ENCODE measurements at regions not wholly inside any gene's neighbourhood (a gene's known extent, or its start where the extent isn't known, plus 50 kb on each side); places are given as distances from the start of the nearest gene placed in this dataset.
"Not testable (repeated sequence)": the region's sequence is repeated elsewhere in the genome, so short reads cannot be mapped to it uniquely, and the experiment has no call there.

DNA sequence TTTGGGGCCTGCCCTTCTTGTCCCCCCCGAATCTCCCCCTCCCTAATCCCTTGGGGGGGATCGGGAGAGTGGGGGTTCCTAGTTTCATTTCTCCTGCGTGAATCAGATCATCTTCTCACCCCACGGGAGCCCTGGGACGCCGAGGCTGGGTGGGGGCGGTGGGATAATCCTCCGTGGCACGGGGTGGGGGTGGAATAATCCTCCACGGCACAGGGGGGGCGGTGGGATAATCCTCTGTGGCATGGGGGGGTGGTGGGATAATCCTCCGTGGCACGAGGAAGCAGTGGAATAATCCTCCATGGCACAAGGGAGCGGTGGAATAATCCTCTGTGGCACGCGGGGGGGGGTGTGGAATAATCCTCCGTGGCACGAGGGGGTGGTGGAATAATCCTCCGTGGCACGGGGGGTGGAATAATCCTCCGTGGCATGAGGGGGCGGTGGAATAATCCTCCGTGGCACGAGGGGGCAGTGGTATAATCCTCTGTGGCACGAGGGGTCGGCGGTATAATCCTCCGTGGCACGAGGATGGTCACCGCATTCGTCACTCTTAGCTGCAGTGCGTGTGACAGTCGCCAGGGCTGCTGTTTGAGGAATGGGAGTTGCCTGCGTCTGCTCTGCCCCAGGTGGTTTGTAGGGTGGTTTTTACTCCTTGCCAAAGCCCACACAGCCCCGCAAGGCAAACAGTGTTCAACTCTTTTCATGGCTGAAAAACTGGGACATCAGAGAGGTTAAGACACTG is 156.9 kb downstream of the LAT start:
- no peak for DNase-seq

DNA sequence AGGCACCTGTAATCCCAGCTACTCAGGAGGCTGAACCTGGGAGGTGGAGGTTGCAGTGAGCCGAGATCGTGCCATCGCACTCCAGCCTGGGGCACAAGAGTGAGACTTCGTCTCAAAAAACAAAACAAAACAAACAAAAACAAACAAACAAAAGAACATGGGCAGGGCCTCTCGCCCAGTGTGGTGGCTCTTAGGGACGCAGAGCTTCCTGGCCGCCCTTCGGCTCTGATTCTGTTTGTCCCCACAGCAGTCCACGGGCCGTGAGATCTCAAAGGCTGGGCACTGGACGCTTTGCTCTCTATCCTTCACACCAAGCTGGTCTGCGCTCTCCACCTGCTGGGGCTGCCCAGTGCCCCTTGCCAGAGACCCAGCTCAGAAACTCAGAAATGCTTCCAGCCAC is 156.3 kb downstream of the LAT start:
- DNase-seq: not testable (repeated sequence)

DNA sequence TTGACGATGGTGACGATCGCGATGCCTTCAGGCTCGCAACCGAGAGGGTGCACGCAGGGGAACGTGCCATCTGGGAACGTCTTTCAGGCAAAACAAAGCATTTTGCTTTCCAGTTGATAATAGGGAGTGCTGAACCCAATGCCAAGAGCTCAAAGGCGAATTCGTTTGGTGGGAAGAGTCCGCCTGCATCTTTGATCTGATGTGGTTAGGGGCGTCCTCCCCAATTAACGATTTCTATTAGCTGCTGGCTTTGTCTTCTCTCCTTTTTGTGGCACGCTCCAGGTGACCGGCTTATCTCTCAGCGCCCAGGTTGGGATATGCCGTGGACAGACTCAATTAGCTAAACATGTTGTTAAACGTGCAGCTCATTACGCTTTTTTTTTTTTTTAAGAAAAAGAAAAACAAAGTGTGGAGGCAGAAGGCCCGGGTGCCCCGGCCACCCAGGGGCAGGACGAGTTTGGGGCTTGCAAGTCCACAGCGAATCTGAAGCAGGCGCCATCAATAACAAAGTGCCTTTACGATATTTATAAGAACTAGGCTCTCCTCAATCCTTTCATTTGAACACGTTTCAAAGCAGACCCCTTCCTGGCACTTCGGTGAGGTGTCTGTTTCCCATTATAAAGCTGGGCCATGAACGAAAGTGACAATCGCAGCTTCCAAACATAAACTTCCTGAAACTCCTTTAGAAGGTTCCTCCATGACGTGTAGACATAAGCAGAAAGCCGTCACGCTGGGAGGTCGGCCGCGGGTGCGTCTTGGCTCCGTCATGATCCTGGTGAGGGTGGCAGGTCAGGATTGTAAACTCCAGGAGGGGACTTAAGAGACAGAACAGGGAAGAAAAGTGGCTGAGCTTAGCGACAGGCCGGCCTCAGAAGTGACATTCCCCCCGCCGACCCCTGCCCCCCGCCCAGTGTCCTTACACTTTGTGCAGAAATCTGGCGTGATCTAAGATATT is 155.3 kb downstream of the LAT start:
- DNase-seq: not testable (repeated sequence)

GRCh38 chr16:29139261-29139802 is 154.5 kb downstream of the LAT start:
- no peak for DNase-seq

GRCh38 chr16:29138698-29139097 is 153.8 kb downstream of the LAT start:
- DNase-seq: not testable (repeated sequence)

DNA sequence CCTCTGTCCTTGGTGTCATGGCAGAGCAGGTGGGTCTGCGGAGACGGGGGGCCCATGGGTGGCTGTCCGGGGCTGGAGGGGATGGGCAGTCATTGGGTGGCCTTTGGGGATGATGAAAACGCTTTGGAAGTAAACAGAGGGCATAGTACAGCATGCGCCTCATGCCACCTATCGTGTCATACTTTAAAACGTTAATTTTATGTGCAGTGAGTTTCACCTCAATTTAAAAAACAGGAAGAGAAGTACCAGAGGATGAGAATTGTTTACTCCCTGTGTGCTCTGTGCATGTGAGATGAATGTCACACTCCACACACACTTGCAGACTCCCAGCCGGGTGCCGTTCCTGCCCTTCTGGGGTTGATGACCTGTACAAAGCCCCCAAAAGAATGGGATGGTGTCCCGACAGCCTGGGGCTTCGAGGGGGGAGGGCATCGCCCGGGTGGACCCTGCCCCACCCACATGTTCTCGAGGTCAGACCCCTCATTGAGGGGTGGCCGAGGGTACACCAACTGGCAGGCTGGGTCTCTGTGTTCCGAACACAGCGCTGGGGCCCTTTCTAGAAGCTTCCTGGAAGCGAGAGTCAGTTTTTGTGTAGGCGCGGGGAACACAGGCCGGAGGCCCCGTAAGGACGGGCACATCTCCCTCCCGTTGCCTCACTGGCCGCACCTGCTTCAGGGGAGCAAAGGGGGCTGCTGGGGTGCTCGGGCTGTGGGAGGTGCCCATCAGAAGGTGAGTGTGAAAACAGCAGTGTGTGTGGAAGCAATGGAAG is 153.2 kb downstream of the LAT start:
- not testable (repeated sequence) for DNase-seq

DNA sequence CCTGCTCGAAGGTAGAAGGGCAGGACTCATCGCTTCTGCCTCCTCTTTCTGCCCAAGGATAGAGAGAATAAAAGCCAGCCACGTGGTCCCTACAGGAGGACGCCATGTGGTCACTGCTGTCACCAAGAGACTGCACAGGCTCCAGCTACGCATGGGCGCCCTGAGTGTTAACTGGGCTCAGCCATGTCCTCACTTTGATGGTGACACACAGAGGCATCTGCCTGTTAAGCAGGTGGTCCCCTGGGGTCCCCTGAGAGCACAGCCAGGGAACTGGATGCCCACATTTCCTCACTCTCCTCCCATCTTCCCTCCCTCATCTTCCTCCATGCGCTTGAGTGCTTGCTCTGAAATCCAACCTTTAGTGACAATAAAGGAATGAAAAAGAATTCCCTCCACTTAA is 152.6 kb downstream of the LAT start:
- not testable (repeated sequence) for DNase-seq

DNA sequence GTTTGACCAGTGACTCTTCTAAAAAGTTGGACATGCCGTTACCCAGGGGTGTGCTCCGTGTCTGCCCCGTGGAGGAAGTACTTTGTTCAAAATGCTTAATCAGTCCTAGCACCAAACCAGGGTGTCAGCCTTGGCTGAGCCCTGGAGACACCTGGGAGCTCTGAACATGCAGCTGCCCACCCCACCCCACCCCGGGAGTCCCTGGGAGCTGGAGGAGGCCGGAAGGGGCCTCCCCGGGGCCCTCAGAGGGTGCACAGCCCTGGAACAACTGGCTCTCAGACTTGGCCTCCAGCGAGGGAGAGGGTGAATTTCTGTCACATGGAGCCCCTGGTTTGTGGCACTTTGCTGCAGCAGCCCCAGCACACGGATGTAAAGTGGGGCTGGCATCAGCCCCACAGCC is 152.1 kb downstream of the LAT start:
- not testable (repeated sequence) for DNase-seq

DNA sequence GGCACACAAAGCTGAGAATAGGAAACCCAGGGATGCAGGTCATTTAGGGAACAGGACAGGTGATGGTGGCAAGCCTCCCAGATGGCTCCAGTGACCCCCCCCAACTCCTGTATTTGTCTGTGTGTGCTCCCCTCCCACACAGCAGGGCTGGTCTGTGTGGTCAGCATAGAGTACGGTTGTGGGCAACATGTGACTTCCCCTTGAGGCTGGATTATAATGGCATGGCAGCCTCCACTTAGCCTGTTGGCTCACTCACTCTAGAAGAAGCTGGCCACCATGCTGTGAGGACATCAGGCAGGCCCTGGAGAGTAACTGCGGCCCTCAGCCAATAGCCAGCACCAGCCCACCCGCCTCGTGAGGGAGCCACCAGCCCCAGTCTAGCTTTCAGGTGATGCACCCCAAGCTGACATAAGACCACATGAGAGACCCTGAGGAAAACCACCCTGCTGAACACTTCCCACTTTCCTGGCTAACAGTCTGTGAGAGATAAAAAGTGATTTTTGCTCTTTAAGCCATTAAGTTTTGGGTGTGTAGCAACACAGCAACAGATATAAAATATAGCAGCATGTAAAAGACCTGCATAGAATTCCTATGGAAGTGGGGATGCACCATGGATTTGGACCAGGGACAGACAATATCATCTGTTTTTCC is 151.3 kb downstream of the LAT start:
- not testable (repeated sequence) for DNase-seq

DNA sequence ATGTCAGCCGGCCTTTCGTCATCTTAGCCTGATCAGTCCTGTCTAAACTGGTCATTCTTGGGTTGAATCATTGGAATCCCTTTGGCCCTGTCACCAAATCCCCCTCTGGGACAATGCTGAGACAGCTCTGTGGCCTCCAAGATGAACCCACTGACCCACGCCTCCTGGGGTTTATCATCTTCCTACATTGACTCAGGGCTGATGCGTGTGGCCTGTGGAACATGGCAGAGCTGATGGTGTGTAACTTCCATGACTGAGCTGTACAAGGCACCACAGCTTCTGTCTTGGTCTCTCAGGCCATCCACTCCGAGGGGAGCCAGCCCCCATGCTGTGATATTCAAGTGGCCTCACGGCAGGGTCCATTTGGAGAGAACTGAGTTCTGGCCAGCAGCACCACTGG is 150.2 kb downstream of the LAT start:
- DNase-seq: not testable (repeated sequence)

DNA sequence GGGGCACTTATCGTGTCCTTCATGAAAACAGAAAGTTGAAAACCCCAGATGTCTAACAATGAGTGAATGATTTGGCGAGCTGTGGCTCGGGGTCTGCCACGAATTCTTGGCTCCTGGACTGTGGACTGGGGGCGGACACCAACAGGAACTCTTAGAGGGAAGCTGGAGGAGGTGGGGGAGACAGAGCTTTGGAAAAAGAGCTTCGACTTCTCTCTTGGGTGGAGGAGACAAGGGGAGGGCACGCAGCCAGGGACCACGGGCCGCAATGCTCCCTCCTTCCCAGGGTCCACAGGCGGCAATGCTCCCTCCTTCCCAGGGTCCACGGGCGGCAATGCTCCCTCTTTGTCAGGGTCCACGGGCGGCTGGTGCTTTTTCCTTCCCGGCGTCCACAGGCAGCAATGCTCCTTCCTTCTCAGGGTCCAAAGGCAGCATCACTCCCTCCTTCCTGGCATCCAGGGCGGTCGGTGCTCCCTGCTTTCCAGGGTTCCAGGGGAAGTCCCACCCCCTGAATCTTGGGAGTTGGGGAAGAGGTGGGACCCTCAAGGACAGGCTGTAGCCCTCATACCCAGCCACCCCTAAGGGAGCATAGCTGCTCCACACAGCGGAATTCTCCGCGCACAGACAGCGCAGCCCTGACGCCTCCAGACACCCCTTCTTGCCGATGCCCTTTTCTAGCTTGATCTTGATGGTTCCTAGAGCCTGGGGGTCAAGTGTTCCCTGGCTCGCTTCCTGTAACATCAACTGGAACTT is 149.0 kb downstream of the LAT start:
- DNase-seq: not testable (repeated sequence)

GRCh38 chr16:29132869-29133268 is 148.0 kb downstream of the LAT start:
- DNase-seq: not testable (repeated sequence)

- DNase-seq: not testable (repeated sequence)
These were observed 147.6 kb downstream of the LAT start for GRCh38 chr16:29132444-29132843.

DNA sequence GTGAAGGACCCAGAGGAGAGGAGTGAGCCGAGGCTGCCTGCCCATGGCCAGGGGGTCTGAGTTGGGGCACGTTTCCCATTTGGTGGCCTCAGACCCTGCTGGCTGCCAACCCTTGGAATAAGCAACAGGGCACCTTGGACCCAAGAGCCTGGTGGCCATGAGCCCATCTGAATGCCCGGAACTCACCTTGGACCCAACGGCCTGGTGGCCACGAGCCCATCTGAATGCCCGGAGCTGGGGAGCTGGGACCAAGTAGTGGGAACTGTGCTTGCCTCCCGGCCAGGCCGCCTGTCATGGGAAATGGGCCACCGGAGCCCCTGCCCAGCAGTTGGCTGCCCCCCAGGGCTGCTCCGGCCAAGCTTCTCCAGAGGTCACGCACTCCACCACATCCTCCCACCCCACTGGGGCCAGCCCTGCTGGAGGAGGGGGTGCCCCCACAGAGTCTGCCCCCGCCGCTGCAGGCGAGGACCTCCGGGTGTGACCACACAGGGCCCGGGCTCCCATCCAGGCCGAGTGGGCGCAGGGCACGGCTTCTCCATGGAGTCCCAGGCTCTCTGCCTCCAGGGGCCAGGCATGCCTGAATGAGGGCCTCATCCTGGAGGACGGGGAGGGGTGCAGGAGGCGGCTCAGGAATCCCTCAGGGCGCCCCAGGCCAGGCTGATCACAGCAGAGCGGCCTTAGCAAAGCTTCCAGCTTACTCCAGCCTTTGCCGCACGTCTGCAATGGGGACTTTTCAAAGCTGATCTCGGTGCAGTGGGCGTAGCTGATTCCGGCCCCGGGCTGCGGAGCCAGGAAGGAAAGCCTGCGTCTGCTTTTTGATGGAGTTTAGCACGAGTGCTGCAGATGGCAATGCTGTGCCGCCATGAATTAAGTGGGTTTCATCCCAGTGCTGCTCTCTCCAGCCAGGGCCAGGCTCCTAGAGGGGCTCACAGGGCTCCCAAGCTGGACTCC is 146.3 kb downstream of the LAT start:
- DNase-seq: not testable (repeated sequence)

- not testable (repeated sequence) for DNase-seq
These were observed 145.4 kb downstream of the LAT start for GRCh38 chr16:29130131-29130711.

DNA sequence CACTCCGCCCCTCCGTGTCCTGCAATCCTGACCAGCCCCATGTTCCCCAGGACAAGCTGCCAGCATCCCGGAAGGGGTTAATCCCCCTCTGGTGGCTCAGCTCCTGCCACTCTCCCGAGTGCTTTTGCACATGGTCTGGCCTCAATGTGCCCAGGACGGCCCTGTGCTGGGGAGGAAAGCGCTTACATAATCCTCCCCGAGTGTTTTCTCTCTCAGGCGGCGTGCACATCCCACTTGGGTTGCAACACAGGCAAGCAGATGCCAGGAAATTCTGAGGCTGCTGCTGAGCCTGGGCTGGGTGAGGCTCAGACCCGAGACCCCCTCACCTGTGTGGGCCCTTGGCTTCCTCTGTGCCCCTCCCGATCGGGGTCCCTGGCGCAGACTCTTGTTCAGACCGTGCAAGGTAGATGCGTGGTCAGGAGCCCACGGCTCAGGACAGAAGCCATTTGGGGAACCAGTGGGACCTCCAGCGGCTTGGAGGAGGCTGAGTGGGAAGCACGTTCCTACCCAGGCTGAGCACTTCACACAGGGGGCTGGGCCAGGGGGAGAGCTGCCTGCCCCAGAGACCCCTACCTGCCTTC is 144.7 kb downstream of the LAT start:
- DNase-seq: not testable (repeated sequence)

DNA sequence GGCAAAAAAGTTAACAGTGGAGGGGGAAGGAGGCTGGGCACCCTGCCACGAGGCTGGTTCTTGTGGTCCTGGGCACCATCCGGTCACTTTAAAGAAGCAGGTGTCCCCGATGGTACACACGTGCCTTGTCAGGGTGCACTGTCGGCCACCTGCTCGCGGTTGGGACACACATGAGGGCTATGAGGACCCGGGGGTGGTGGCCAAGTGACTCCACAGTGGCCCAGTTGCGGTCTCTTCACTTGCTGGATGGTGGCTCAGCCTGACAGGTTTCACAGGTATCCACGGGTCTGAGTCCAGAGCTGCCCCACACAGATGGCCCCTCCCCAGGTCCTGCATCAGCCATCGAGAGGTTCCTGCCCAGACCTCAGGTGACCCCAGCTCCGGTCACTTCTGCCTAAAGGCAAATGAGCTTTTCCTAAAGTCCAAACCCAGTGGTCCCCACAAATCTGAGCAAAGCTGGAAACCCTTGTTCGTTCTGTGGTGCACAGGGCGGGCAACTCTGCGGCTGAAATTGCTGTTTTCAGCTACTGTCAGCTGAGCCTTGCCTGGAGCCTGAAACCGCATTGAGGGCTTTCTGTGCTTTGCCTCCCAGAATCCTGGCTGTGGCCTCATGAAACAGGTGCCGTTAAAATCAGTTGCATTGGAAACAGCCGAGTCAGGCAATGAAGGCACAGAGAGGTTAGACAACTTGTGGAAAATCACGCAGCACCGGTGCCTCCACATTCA is 144.0 kb downstream of the LAT start:
- not testable (repeated sequence) for DNase-seq

DNA sequence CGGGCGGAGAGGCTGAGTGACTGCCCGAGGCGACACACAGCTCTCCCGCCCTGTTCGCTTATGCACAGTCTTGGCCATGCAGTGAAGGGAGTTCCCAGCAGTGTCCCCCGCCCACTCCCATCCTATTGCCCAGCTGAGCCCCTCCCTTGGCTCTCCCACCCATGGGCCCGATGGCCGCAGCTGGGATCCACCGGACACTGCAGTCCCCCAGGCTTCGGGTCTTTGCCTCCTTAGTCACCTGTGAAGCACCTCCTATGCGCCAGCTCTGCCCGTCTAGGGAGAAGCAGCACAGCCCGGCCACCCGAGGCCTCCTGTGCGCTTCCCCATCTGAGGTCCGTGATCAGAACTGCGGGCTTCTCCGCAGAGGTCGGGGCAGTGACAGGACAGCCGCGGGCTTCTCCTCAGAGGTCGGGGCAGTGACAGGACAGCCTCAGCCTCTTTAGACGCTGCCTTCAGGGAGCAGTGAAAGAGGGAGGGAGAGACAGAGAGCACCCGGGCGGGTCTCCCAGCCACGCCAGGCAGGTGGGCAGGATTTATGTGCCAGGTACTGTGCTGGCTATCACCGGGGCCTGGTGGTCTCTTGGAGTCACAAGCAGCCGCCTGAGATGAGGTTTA is 143.1 kb downstream of the LAT start:
- DNase-seq: not testable (repeated sequence)

All from activated T-cell treated with anti-CD3 and anti-CD28 coated beads for 4 hours (primary cell).